Body of pancreas (tissue), 4 donors: ENCODE measurements at regions not wholly inside any gene's neighbourhood (a gene's known extent, or its start where the extent isn't known, plus 50 kb on each side); places are given as distances from the start of the nearest gene placed in this dataset.

Experiments used
- POLR2A ChIP-seq, 3 donors: fragments of 450-650 bp; IDR thresholded peaks; one replicate each; pipeline ENCODE4 v1.6.1; 2016; ENCODE audit warnings: antibody characterized with exemption in 3 of 3, mild to moderate bottlenecking in 2 of 3
- TF ChIP-seq, protein P1 (sequence below), 7 experiments: fragments of 450-650 bp in 4 of 7; fragments of 200-600 bp in 3 of 7; sonication (generic) in 3 of 7; IDR thresholded peaks; one replicate each; pipeline ENCODE4 v1.5.1; 2016 to 2019; ENCODE audit warnings: antibody characterized with exemption in 7 of 7

DNA sequence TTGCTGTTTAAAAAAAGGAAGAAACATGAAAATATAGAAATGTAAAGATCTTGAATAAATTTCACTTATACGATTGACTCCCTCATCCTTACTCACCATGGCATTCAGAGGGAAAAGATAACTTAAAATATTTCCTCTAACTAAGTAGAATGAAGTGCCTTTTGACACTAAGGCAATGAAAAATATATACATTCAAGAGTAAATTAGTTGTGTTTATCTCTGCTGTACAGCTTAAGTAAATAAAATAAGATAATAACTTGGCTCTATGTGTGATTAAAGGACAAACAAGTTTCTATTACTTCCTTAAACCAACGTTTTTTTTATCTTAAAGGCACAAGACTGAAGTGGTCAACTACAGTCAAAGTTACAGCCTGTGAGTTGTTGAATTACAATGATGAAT is 142.3 kb upstream of the LRRTM4 start:
- TF ChIP-seq, protein P1, sequence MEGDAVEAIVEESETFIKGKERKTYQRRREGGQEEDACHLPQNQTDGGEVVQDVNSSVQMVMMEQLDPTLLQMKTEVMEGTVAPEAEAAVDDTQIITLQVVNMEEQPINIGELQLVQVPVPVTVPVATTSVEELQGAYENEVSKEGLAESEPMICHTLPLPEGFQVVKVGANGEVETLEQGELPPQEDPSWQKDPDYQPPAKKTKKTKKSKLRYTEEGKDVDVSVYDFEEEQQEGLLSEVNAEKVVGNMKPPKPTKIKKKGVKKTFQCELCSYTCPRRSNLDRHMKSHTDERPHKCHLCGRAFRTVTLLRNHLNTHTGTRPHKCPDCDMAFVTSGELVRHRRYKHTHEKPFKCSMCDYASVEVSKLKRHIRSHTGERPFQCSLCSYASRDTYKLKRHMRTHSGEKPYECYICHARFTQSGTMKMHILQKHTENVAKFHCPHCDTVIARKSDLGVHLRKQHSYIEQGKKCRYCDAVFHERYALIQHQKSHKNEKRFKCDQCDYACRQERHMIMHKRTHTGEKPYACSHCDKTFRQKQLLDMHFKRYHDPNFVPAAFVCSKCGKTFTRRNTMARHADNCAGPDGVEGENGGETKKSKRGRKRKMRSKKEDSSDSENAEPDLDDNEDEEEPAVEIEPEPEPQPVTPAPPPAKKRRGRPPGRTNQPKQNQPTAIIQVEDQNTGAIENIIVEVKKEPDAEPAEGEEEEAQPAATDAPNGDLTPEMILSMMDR (IDR thresholded peaks at IDR 0.05), result no peak
- no peak for TF ChIP-seq POLR2A (IDR thresholded peaks at IDR 0.05)
